ENCODE measurements at regions not wholly inside any gene's neighbourhood (a gene's known extent, or its start where the extent isn't known, plus 50 kb on each side); places are given as distances from the start of the nearest gene placed in this dataset.

DNA sequence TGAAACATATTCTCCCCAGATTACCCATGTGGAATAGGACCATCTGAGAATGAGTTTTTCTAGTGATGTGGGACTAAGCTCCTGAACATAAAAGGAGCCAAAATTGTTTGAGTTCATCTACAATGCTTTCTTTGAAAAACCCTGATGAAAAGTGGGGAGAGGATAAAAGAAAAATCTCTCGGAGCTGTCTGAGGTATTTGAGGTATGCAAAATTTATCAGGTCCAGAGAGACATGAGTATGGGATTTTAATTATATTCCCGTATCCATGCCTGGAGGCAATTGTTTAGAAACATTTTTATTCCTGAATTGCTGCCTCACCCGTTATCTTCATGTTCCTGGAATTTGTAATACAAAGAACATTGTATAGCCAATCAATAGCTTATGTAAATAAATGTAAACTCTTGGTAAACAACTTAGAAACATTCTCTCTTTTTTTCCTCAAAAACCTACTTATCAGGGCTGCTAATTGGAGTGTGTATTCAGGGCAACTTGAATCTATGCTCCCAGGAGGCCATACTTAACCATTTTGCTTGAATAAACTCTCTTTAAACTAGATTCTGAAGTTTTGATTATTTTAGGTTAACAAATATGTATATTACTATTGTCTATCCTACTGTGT lies 109.3 kb upstream of the OLFM3 start (continued):
- TF ChIP-seq, protein P1, sequence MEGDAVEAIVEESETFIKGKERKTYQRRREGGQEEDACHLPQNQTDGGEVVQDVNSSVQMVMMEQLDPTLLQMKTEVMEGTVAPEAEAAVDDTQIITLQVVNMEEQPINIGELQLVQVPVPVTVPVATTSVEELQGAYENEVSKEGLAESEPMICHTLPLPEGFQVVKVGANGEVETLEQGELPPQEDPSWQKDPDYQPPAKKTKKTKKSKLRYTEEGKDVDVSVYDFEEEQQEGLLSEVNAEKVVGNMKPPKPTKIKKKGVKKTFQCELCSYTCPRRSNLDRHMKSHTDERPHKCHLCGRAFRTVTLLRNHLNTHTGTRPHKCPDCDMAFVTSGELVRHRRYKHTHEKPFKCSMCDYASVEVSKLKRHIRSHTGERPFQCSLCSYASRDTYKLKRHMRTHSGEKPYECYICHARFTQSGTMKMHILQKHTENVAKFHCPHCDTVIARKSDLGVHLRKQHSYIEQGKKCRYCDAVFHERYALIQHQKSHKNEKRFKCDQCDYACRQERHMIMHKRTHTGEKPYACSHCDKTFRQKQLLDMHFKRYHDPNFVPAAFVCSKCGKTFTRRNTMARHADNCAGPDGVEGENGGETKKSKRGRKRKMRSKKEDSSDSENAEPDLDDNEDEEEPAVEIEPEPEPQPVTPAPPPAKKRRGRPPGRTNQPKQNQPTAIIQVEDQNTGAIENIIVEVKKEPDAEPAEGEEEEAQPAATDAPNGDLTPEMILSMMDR (IDR thresholded peaks at IDR 0.05; ENCODE audit: control extremely low read depth in 1 of 3, insufficient read depth in 1 of 3, low read depth in 1 of 3, low read length in 3 of 3) = no peak

Measured in H1 (cell line).